ENCODE measurements at regions not wholly inside any gene's neighbourhood (a gene's known extent, or its start where the extent isn't known, plus 50 kb on each side); places are given as distances from the start of the nearest gene placed in this dataset.
"Not testable (repeated sequence)": the region's sequence is repeated elsewhere in the genome, so short reads cannot be mapped to it uniquely, and the experiment has no call there.

GRCh38 chr21:32868631-32869454, 97.3 kb upstream of the PAXBP1 start:
- no peak for TF ChIP-seq CTCF (IDR thresholded peaks at IDR 0.05)
- H3K27me3 Mint-ChIP-seq (ENCODE audit: insufficient read depth): peaks cover 12% of the 10 kb centered on the region

GRCh38 chr21:32869459-32869858, 97.9 kb upstream of the PAXBP1 start:
- TF ChIP-seq CTCF (IDR thresholded peaks at IDR 0.05): no peak
- H3K27ac Mint-ChIP-seq: no peak overlapping the region
- H3K36me3 Mint-ChIP-seq (ENCODE audit: low read depth): no peaks in the 10 kb centered on the region
- H3K4me3 Mint-ChIP-seq: no peak overlapping the region
- DNase-seq: no peak
- H3K27me3 Mint-ChIP-seq (ENCODE audit: insufficient read depth): peaks cover 9% of the 10 kb centered on the region
- H3K4me1 Mint-ChIP-seq (ENCODE audit: low read depth): no peaks in the 10 kb centered on the region; the same call in 1 of the 2 replicates
- H3K9me3 Mint-ChIP-seq: no peaks in the 10 kb centered on the region

More at GRCh38 chr21:32868631-32869454, 97.3 kb upstream of the PAXBP1 start:
- H3K4me1 Mint-ChIP-seq (ENCODE audit: low read depth): no peaks in the 10 kb centered on the region; the same call in 1 of the 2 replicates
- DNase-seq: no peak
- no peaks in the 10 kb centered on the region for H3K36me3 Mint-ChIP-seq (ENCODE audit: low read depth)
- no peaks in the 10 kb centered on the region for H3K9me3 Mint-ChIP-seq
- H3K4me3 Mint-ChIP-seq: no peak overlapping the region
- no peak overlapping the region for H3K27ac Mint-ChIP-seq

GRCh38 chr21:32876426-32876825, 104.9 kb upstream of the PAXBP1 start:
- TF ChIP-seq CTCF (IDR thresholded peaks at IDR 0.05): no peak
- Mint-ChIP-seq H3K9me3 (no peaks in the 10 kb centered on the region), H3K27me3 (ENCODE audit: insufficient read depth) (peaks cover 22% of the 10 kb centered on the region), H3K27ac (no peak overlapping the region), H3K36me3 (ENCODE audit: low read depth) (no peaks in the 10 kb centered on the region), H3K4me1 (ENCODE audit: low read depth) (no peaks in the 10 kb centered on the region), H3K4me3 (no peak overlapping the region)
- DNase-seq: no peak

- peaks cover 26% of the 10 kb centered on the region for H3K27me3 Mint-ChIP-seq (ENCODE audit: insufficient read depth)
- not testable (repeated sequence) for H3K36me3 Mint-ChIP-seq (ENCODE audit: low read depth); H3K4me3 Mint-ChIP-seq; H3K27ac Mint-ChIP-seq; DNase-seq; H3K4me1 Mint-ChIP-seq (ENCODE audit: low read depth); H3K9me3 Mint-ChIP-seq
These were observed 106.3 kb upstream of the PAXBP1 start for GRCh38 chr21:32877888-32878287.

- peaks cover 26% of the 10 kb centered on the region for H3K27me3 Mint-ChIP-seq (ENCODE audit: insufficient read depth)
These were observed 107.1 kb upstream of the PAXBP1 start for GRCh38 chr21:32878661-32879060.

More at GRCh38 chr21:32878661-32879060, 107.1 kb upstream of the PAXBP1 start:
- no peak overlapping the region for H3K4me3 Mint-ChIP-seq
- no peaks in the 10 kb centered on the region for H3K4me1 Mint-ChIP-seq (ENCODE audit: low read depth)
- TF ChIP-seq CTCF (IDR thresholded peaks at IDR 0.05): no peak
- no peaks in the 10 kb centered on the region for H3K36me3 Mint-ChIP-seq (ENCODE audit: low read depth)
- DNase-seq: no peak
- no peaks in the 10 kb centered on the region for H3K9me3 Mint-ChIP-seq
- no peak overlapping the region for H3K27ac Mint-ChIP-seq

All from HFFc6 (cell line).